HT1080 (cell line): ENCODE measurements at regions not wholly inside any gene's neighbourhood (a gene's known extent, or its start where the extent isn't known, plus 50 kb on each side); places are given as distances from the start of the nearest gene placed in this dataset.

ENCODE experiments used
- DNase-seq: peaks from one replicate; pipeline ENCODE4 v3.0.0-alpha.2; 2015; ENCODE audit warnings: low read depth

- DNase-seq, result no peak
Measured at GRCh38 chr2:729376-729861, 52.2 kb upstream of the TMEM18 start.

- DNase-seq, result no peak
Measured at GRCh38 chr2:728165-728564, 51.0 kb upstream of the TMEM18 start.

GRCh38 chr2:727071-727470 lies 49.9 kb upstream of the TMEM18 start:
- DNase-seq, result no peak
